ENCODE measurements at regions not wholly inside any gene's neighbourhood (a gene's known extent, or its start where the extent isn't known, plus 50 kb on each side); places are given as distances from the start of the nearest gene placed in this dataset.

DNA sequence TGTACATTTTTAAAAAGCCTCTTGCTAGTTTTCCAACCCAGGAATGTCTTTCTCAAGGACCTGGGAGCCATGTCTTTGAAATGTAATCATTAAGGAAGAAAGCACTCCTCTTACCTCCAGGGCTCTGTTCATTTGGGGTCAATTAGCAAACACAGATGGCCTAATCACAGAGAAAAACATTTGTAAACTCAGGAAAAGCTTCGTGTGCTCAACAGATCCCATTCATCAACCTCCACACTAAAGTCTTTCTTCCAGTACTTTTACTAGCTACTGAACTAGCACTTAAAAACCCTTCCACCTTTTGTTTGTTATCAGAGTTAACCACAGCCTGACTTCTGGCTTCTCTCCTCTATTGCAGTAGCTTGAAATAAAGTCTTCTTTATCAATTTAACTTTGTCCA, 441.4 kb downstream of the PCDH20 start:
- in situ Hi-C loops (cut with MboI; ENCODE audit: low sequenced_read_pairs, unreplicated experiment), result no loop called here
- DNase-seq (ENCODE audit: low spot score), result no peak
- TF ChIP-seq, protein P1, sequence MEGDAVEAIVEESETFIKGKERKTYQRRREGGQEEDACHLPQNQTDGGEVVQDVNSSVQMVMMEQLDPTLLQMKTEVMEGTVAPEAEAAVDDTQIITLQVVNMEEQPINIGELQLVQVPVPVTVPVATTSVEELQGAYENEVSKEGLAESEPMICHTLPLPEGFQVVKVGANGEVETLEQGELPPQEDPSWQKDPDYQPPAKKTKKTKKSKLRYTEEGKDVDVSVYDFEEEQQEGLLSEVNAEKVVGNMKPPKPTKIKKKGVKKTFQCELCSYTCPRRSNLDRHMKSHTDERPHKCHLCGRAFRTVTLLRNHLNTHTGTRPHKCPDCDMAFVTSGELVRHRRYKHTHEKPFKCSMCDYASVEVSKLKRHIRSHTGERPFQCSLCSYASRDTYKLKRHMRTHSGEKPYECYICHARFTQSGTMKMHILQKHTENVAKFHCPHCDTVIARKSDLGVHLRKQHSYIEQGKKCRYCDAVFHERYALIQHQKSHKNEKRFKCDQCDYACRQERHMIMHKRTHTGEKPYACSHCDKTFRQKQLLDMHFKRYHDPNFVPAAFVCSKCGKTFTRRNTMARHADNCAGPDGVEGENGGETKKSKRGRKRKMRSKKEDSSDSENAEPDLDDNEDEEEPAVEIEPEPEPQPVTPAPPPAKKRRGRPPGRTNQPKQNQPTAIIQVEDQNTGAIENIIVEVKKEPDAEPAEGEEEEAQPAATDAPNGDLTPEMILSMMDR (IDR thresholded peaks at IDR 0.05; ENCODE audit: borderline replicate concordance, control extremely low read depth, extremely low read depth, insufficient read depth, missing control alignments), result no peak

DNA sequence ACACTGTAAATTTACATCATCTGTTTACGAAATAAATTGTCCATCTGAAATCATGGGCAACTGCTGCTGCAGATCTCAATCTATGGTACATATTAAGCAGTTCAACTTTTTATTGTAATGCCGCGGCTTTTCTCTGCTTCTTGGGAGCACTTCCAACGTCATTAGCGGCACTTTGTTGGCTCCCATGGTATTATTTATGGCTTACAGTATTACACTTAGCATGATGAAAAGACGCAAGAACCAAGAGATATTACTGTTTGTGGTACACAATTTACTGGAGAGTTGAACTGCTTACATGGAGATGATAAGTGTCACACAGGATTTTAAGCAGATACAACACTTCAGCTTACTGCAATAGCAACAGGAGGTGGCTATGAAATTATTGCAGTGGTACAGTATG, 442.1 kb downstream of the PCDH20 start:
- TF ChIP-seq, protein P1 (IDR thresholded peaks at IDR 0.05; ENCODE audit: borderline replicate concordance, control extremely low read depth, extremely low read depth, insufficient read depth, missing control alignments), result no peak
- DNase-seq (ENCODE audit: low spot score), result no peak
- in situ Hi-C loops (cut with MboI; ENCODE audit: low sequenced_read_pairs, unreplicated experiment), result no loop called here

- no peak for DNase-seq (ENCODE audit: low spot score)
- in situ Hi-C loops (cut with MboI; ENCODE audit: low sequenced_read_pairs, unreplicated experiment), result no loop called here
- TF ChIP-seq, protein P1 (IDR thresholded peaks at IDR 0.05; ENCODE audit: borderline replicate concordance, control extremely low read depth, extremely low read depth, insufficient read depth, missing control alignments), result no peak
These were observed 444.9 kb downstream of the PCDH20 start for GRCh38 chr13:60970736-60971135.

DNA sequence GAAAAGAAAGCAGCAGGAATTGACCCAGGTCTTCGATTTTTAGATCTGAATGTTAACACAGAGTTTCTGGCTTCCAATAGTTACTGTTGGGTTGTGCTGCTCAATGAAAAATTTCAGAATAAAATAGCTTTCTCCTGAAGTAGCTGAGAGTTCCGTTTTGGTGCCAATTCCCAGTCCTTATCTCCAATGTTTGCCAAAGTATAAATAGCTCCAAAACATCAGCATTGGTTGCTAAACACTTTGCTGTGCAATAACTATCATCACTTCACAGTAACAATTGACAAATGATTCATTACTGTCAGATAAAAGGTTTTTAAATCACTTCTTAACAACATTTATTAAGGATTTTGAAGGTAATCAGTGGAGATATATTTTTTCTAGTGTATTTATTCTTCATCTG, 446.0 kb downstream of the PCDH20 start:
- TF ChIP-seq, protein P1 (IDR thresholded peaks at IDR 0.05; ENCODE audit: borderline replicate concordance, control extremely low read depth, extremely low read depth, insufficient read depth, missing control alignments), result no peak
- in situ Hi-C loops (cut with MboI; ENCODE audit: low sequenced_read_pairs, unreplicated experiment), result no loop called here
- DNase-seq (ENCODE audit: low spot score), result no peak

- in situ Hi-C loops (cut with MboI; ENCODE audit: low sequenced_read_pairs, unreplicated experiment), result no loop called here
- TF ChIP-seq, protein P1 (IDR thresholded peaks at IDR 0.05; ENCODE audit: borderline replicate concordance, control extremely low read depth, extremely low read depth, insufficient read depth, missing control alignments), result no peak
- no peak for DNase-seq (ENCODE audit: low spot score)
These were observed 456.2 kb downstream of the PCDH20 start for GRCh38 chr13:60959427-60959826.

- in situ Hi-C loops (cut with MboI; ENCODE audit: low sequenced_read_pairs, unreplicated experiment), result no loop called here
- TF ChIP-seq, protein P1 (IDR thresholded peaks at IDR 0.05; ENCODE audit: borderline replicate concordance, control extremely low read depth, extremely low read depth, insufficient read depth, missing control alignments), result no peak
- no peak for DNase-seq (ENCODE audit: low spot score)
These were observed 457.8 kb downstream of the PCDH20 start for GRCh38 chr13:60957816-60958215.

GRCh38 chr13:60945396-60945795, 470.3 kb downstream of the PCDH20 start:
- TF ChIP-seq, protein P1 (IDR thresholded peaks at IDR 0.05; ENCODE audit: borderline replicate concordance, control extremely low read depth, extremely low read depth, insufficient read depth, missing control alignments), result no peak
- in situ Hi-C loops (cut with MboI; ENCODE audit: low sequenced_read_pairs, unreplicated experiment), result no loop called here
- no peak for DNase-seq (ENCODE audit: low spot score)

All from GM13976 (cell line).